DMS114 treated with DMSO at 0.1 percent for 48 hours (cell line): ENCODE measurements at regions not wholly inside any gene's neighbourhood (a gene's known extent, or its start where the extent isn't known, plus 50 kb on each side); places are given as distances from the start of the nearest gene placed in this dataset.

ENCODE experiments used
- DNase-seq: peaks from one replicate; lab custom pipeline; 2025; ENCODE audit not compliant: unreplicated experiment; lab: John Stamatoyannopoulos, UW

- DNase-seq: no peak
These were observed 2166.6 kb downstream of the TP53TG3F start for GRCh38 chr16:35626041-35626440.

GRCh38 chr16:35628976-35629375 lies 2169.6 kb downstream of the TP53TG3F start:
- no peak for DNase-seq

- DNase-seq: no peak
These were observed 2172.0 kb downstream of the TP53TG3F start for GRCh38 chr16:35631261-35631945.

- no peak for DNase-seq
These were observed 2177.2 kb downstream of the TP53TG3F start for GRCh38 chr16:35636480-35637230.

DNA sequence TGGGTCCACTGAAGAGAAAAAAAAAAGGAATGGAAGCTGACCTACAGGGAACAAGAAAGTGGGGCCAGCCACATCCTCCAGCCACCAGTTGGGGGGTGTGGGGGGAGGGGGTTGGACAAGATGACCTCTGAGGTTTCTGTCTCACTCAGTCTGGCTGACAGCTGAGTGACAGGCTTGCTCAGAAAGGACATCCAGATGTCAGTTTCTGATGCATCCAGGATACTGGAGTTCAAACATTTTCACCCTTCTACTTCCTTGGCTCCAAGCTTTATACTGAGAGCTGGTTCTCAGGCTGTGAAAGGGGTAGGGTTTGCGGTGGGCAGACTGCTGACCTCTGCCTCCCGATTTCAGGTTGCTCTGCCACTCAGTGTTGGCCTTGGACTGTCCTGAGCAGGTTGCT lies 2178.3 kb downstream of the TP53TG3F start:
- DNase-seq: no peak

DNA sequence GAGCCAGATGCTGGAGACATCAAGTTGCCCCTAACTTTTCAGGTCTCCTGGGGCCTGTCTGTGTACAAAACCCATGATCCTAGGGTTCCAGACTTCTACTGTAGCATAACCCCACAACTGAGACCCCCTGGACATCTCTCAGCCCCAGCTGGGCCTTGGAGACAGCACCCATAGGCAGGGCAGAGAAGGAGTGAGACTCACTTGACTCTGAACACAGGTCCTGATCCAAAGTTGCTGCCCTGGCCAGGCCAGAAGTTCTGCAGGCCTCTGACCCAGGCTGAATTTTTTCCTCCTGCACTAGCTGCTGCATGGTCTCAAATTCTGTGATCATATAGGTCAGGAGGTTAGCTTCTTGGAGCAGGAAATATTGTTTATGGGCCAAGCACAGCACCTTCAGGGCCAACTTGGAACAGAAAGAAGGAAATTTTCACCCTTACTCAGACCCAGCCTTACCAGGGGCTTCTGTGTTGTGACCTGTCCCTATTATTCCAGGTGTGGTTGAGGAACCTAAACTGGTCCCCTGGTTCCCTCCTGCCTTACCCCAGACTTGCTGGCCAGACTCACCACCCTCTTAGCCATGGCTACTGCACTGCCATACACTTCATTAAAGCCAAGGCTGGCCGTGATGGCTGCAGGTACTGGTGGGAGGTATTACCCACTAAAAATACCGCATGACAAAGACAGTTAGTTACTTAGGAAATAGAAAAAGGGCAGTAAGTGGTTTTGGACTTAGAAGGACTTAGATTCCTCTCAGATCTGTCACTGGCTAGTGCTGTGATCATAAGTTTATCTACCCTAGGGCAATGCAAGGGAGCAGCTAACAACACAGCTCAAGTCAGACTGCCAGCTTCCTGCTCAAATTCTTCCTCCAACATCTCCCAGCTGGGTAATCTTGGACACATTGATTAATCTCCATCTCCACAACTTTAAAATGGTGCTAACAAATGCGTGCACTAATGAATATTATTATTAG lies 2180.1 kb downstream of the TP53TG3F start:
- DNase-seq: no peak

DNA sequence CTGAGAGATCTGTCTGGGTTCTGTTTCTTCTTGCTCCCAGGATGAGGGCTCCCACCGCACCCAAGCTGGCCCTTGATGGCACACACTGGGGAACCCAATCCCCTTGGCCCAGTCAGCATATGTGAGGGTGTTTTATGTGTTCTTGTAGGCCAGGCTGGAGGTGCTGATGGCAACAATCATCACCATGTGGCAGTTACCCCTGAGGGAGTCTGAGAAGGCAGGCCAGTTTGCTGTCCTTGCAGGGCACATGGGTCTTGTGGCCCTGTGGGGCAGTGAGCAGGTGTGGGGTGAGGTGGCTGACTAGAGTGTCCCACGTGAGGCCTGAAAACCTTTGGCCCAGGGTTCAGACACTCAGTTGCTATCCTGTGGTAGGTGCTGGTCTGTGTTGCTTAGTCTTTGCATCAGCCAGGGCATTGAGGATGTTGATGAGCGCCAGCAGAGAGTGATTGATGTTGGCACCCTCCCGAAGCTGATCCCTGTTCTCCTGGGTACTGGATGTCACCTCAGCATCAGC lies 2183.0 kb downstream of the TP53TG3F start:
- no peak for DNase-seq

DNA sequence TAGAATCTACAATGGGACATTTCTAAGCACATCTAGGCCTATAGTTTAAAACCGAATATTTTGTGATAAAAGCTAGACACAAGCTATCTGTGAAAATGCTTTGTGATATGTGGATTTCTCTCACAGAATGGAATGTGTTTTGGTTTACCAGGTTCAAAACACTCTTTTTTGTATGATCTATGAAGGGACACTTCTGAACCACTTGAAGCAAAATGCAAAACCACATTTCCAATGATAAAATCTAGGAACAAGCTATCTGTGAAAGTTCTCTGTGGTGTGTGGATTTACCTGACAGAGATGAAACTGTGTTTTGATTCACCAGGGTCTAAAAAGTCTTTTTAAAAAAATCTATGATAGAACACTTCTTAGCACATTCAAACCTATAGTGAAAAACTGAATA lies 2192.4 kb downstream of the TP53TG3F start:
- DNase-seq: no peak

GRCh38 chr16:35664091-35664693 lies 2204.8 kb downstream of the TP53TG3F start:
- no peak for DNase-seq

- DNase-seq: no peak
These were observed 2225.7 kb downstream of the TP53TG3F start for GRCh38 chr16:35685085-35685484.

DNA sequence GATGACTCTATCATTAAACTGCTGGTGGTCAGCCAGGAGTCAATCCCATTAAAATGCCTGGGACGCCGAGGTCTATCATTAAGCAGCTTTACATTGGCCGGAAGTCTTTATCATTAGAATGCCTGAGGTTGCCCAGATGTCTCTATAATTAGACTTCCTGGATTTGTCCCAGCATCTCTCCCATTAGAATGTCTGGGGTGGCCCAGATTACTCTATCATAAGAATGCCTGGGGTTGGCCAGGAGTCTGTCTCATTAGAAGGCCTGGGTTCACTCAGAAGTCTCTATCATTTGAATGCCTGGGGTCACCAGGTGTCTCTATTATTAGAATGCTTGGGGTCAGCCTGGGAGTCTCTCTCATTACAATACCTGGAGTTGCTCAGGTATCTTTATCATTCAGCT lies 2227.2 kb downstream of the TP53TG3F start:
- no peak for DNase-seq

- DNase-seq: no peak
These were observed 2227.7 kb downstream of the TP53TG3F start for GRCh38 chr16:35687071-35687470.

DNA sequence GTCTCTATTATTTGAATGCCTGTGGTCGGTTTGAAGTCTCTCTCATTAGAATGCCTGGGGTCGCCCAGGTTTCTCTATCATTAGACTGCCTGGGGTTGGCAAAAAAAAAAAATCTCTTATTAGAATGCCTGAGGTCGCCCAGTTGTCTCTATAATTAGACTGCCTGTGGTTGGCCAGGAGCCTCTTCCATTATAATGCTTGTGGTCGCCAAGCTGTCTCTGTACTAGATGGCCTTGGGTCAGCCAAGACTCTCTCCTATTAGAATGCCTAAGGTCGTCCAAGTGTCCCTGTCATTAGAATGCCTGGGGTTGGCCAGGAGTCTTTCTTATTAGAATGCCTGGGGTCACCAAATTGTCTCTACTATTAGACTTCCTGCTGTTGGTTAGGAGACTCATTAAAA lies 2228.4 kb downstream of the TP53TG3F start:
- DNase-seq: no peak

- DNase-seq: no peak
These were observed 2230.4 kb downstream of the TP53TG3F start for GRCh38 chr16:35689764-35690163.

GRCh38 chr16:35690413-35690812 lies 2231.0 kb downstream of the TP53TG3F start:
- no peak for DNase-seq

DNA sequence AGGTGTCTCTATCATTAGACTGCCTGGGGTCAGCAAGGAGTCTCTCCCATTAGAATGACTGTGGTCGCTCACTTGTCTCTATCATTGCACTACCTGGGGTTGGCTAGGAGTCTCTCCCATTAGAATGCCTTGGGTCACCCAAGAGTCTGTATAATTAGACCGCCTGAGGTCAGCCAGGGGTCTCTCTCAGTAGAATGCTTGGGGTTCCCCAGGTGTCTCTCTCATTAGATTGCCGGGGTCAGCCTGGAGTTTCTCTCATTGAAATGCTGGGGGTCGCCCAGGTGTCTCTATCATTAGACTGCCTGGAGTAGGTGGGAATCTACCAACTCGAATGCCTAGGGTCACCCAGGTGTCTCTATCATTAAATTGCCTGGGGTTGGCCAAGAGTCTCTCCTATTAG lies 2231.6 kb downstream of the TP53TG3F start:
- no peak for DNase-seq

DNA sequence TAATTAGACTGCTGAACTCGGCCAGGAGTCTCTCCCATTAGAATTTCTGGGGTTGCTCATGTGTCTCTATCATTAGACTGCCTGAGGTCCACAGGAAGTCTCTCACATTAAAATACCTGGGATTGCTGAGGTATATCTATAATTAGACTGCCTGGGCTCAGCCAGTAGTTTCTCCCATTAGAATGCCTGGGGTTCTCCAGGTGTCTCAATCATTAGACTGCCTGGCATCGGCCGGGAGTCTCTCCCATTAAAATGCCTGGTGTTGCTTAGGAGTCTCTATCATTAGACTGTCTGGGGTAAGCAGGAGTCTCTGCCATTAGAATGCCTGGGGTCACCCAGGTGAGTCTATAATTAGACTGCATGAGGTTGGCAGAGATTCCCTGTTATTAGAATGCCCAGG lies 2233.4 kb downstream of the TP53TG3F start:
- no peak for DNase-seq

- DNase-seq: no peak
These were observed 2247.5 kb downstream of the TP53TG3F start for GRCh38 chr16:35706901-35707300.

DNA sequence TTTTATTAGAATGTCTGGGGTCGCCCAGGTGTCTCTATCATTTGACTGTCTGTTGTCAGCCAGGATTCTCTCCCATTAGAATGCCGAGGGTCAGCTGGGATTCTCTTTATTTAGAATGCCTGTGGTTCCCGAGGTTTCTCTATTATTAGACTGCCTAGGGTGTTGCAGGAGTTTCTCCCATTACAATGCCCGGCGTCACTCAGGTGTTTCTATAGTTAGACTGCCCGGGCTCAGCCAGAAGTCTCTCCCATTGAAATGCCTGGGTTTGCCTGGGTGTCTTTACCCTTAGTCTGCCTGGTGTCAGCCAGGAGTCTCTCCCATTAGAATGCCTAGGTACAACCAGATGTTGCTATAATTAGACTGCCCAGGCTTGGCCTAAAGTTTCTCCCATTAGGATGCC lies 2252.0 kb downstream of the TP53TG3F start:
- DNase-seq: no peak

DNA sequence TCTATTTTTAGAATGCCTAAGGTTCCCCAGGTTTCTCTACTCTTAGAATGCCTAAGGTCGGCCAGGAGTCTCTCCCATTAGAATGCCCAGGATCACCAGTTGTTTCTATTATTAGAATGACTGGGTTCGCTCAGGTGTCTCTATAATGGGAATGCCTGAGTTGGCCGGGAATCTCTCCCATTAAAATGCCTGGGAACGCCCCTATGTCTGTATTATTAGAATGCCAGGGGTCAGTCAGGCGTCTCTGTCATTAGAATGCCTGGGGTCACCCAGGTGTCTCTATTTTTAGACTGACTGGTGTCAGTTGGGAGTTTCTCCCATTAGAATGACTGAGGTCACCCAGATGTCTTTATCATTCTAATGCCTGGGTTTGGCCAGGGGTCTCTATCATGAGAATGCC lies 2252.5 kb downstream of the TP53TG3F start:
- DNase-seq: no peak
